CD14-positive monocyte (primary cell): ENCODE measurements at regions not wholly inside any gene's neighbourhood (a gene's known extent, or its start where the extent isn't known, plus 50 kb on each side); places are given as distances from the start of the nearest gene placed in this dataset.

Source experiments
- DNase-seq, 3 donors: peaks; one replicate each; pipeline ENCODE4 v3.0.0-alpha.2; 2011 to 2022
- H2AFZ ChIP-seq: 2 replicates; pipeline ENCODE4 v1.6.0; 2012; ENCODE audit warnings: mild to moderate bottlenecking, low read depth, low read length, inconsistent platforms; ENCODE audit not compliant: insufficient read depth, poor library complexity, severe bottlenecking
- H3K27ac ChIP-seq, 2 donors: 1 replicate in 1 of 2; 2 replicates in 1 of 2; pipeline ENCODE4 v1.5.1; 2012 to 2013; ENCODE audit warnings: low read length in 2 of 2, control low read depth in 1 of 2, inconsistent platforms in 1 of 2, low read depth in 1 of 2, mild to moderate bottlenecking in 1 of 2
- H3K27me3 ChIP-seq, 2 donors: one replicate each; pipeline versions ENCODE4 v1.6.0 to v1.6.1; 2011 to 2013; ENCODE audit warnings: low read length in 2 of 2; ENCODE audit not compliant: control insufficient read depth in 2 of 2, insufficient read depth in 2 of 2
- H3K36me3 ChIP-seq, 2 donors: replicated peaks in 1 of 2; 1 replicate in 1 of 2; 2 replicates in 1 of 2; pipeline versions ENCODE4 v1.5.1 to v1.6.1; 2012 to 2013; ENCODE audit warnings: low read length in 2 of 2, control low read depth in 1 of 2, inconsistent platforms in 1 of 2, mild to moderate bottlenecking in 1 of 2; ENCODE audit not compliant: insufficient read depth in 2 of 2, control insufficient read depth in 1 of 2
- H3K4me1 ChIP-seq, 2 donors: 1 replicate in 1 of 2; 2 replicates in 1 of 2; pipeline versions ENCODE4 v1.5.1 to v1.6.1; 2012 to 2013; ENCODE audit warnings: low read length in 2 of 2, control low read depth in 1 of 2, inconsistent platforms in 1 of 2, mild to moderate bottlenecking in 1 of 2, moderate library complexity in 1 of 2; ENCODE audit not compliant: insufficient read depth in 2 of 2, control insufficient read depth in 1 of 2
- H3K4me2 ChIP-seq: replicated peaks from 2 replicates; pipeline ENCODE3; 2012; ENCODE audit warnings: low read length, moderate library complexity, mild to moderate bottlenecking; ENCODE audit not compliant: poor library complexity, severe bottlenecking; ENCODE audit errors: extremely low read depth
- H3K4me3 ChIP-seq, 3 experiments: fragments of 200-600 bp in 1 of 3; sonication (generic) in 1 of 3; replicated peaks in 1 of 3; 1 replicate in 2 of 3; 2 replicates in 1 of 3; pipeline ENCODE4 v1.5.1; 2011 to 2013; ENCODE audit warnings: low read length in 3 of 3, mild to moderate bottlenecking in 3 of 3, control low read depth in 2 of 3, low read depth in 2 of 3, inconsistent platforms in 1 of 3, moderate library complexity in 1 of 3
- H3K79me2 ChIP-seq: 2 replicates; pipeline ENCODE4 v1.6.0; 2012; ENCODE audit warnings: mild to moderate bottlenecking, control low read depth, inconsistent platforms, low read length, moderate library complexity; ENCODE audit not compliant: insufficient read depth
- H3K9ac ChIP-seq: 2 replicates; pipeline ENCODE4 v1.6.0; 2017; ENCODE audit warnings: low read length, mild to moderate bottlenecking; ENCODE audit not compliant: insufficient read depth, poor library complexity, severe bottlenecking
- H3K9me3 ChIP-seq, 2 donors: replicated peaks in 1 of 2; 1 replicate in 1 of 2; 2 replicates in 1 of 2; pipeline versions ENCODE4 v1.5.1 to v1.6.1; 2012 to 2013; ENCODE audit warnings: low read length in 2 of 2, control low read depth in 1 of 2; ENCODE audit not compliant: control insufficient read depth in 1 of 2, insufficient read depth in 1 of 2
- H4K20me1 ChIP-seq: 2 replicates; pipeline ENCODE4 v1.6.0; 2012; ENCODE audit warnings: mild to moderate bottlenecking, low read length, control low read depth, moderate library complexity; ENCODE audit not compliant: insufficient read depth
- H3K27ac Mint-ChIP-seq, 7 donors: one replicate each; pipeline ENCODE4 v1.8.0; 2020; ENCODE audit warnings: mild to moderate bottlenecking in 7 of 7, mixed read lengths in 7 of 7, moderate library complexity in 6 of 7, inconsistent platforms in 2 of 7
- H3K27me3 Mint-ChIP-seq, 3 donors: one replicate each; pipeline ENCODE4 v1.8.0; 2021 to 2022; ENCODE audit warnings: low read depth in 3 of 3, mild to moderate bottlenecking in 3 of 3, mixed read lengths in 3 of 3, moderate library complexity in 3 of 3, inconsistent platforms in 1 of 3
- H3K36me3 Mint-ChIP-seq, 2 donors: one replicate each; pipeline ENCODE4 v1.8.0; 2020; ENCODE audit warnings: mixed read lengths in 2 of 2, inconsistent platforms in 1 of 2, mild to moderate bottlenecking in 1 of 2
- H3K4me1 Mint-ChIP-seq: one replicate; pipeline ENCODE4 v1.8.0; 2020; ENCODE audit warnings: mild to moderate bottlenecking, mixed read lengths
- H3K4me3 Mint-ChIP-seq, 2 donors: one replicate each; pipeline ENCODE4 v1.8.0; 2020; ENCODE audit warnings: mild to moderate bottlenecking in 2 of 2, mixed read lengths in 2 of 2, moderate library complexity in 1 of 2
- H3K9me3 Mint-ChIP-seq, 7 donors: one replicate each; pipeline ENCODE4 v1.8.0; 2020 to 2022; ENCODE audit warnings: mixed read lengths in 7 of 7, mild to moderate bottlenecking in 6 of 7, moderate library complexity in 6 of 7, inconsistent platforms in 2 of 7
- whole genome bisulfite sequencing: methylation state at CpG from one replicate; pipeline ENCODE4 v1.1.5; 2013; ENCODE audit warnings: missing lambda C conversion rate; ENCODE audit not compliant: insufficient coverage; 5-methylcytosine and 5-hydroxymethylcytosine counted together
- intact Hi-C, 2 donors: fragments of 100-400 bp; cut with micrococcal nuclease; formaldehyde crosslinking; loops; one replicate each; pipeline versions ENCODE4 v1.15.0 to v1.15.1; 2023
- TF ChIP-seq, protein P1 (sequence below): fragments of 200-600 bp; IDR thresholded peaks from one replicate; pipeline ENCODE4 v1.8.0; 2022; ENCODE audit warnings: antibody characterized with exemption, mild to moderate bottlenecking

DNA sequence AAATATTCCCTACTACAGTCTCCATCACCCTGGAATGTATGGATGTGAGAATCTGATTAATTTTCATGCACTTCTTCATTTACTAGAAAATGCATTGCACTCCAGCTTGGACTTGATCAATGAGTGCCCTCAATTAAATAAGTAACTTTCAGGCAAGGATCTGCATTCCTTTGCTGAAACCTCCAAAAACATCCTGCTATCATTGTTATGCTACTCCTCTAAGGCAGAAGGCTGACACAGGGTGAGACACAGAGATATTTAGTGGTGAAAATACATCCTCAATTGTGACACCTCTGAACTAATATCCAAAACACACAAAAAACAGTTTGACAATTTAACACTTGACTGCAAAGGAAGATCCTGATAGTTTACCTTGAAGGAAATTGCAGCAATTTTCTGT is 57.9 kb upstream of the CDH12 start:
- Mint-ChIP-seq H3K27me3 (no peaks in the 10 kb centered on the region), H3K9me3 (peaks cover 0 to 4% (median 0%) of the 10 kb centered on the region in 7 donors), H3K36me3 (no peaks in the 10 kb centered on the region), H3K4me1 (no peaks in the 10 kb centered on the region), H3K27ac (no peak overlapping the region), H3K4me3 (no peak overlapping the region)
- Histone ChIP-seq H3K79me2 (no peaks in the 10 kb centered on the region), H3K4me3 (no peak overlapping the region), H3K27ac (no peak overlapping the region), H4K20me1 (no peaks in the 10 kb centered on the region), H3K36me3 (no peaks in the 10 kb centered on the region), H2AFZ (no peak overlapping the region), H3K9ac (no peak overlapping the region), H3K27me3 (no peaks in the 10 kb centered on the region), H3K4me2 (no peak overlapping the region), H3K9me3 (no peaks in the 10 kb centered on the region), H3K4me1 (no peaks in the 10 kb centered on the region)
- intact Hi-C loops: no loop called here
- no peak for DNase-seq
- TF ChIP-seq, protein P1, sequence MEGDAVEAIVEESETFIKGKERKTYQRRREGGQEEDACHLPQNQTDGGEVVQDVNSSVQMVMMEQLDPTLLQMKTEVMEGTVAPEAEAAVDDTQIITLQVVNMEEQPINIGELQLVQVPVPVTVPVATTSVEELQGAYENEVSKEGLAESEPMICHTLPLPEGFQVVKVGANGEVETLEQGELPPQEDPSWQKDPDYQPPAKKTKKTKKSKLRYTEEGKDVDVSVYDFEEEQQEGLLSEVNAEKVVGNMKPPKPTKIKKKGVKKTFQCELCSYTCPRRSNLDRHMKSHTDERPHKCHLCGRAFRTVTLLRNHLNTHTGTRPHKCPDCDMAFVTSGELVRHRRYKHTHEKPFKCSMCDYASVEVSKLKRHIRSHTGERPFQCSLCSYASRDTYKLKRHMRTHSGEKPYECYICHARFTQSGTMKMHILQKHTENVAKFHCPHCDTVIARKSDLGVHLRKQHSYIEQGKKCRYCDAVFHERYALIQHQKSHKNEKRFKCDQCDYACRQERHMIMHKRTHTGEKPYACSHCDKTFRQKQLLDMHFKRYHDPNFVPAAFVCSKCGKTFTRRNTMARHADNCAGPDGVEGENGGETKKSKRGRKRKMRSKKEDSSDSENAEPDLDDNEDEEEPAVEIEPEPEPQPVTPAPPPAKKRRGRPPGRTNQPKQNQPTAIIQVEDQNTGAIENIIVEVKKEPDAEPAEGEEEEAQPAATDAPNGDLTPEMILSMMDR: no peak

DNA sequence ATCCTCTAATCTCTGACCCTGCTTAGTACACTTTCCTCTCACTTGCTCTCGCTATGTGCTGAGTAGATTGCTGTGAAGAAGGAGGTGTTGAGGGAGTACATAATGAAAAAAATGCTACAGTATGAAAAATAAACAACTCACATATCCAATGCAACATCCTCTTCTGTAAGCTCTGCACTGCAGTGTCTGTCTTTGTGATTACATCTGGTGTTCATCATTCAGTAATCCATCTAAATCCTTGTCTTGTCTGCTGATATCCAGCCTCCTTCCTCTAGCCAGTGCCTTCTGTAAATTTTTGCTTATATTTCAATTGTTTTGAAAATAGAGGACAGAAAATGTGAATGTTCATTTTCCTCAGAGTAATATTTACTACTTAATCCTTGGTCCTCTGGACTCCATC is 57.4 kb upstream of the CDH12 start:
- intact Hi-C loops: no loop called here
- no peaks in the 10 kb centered on the region for H3K36me3 ChIP-seq
- H3K9me3 ChIP-seq: no peaks in the 10 kb centered on the region
- no peak overlapping the region for H3K4me2 ChIP-seq
- Mint-ChIP-seq H3K27ac (no peak overlapping the region), H3K27me3 (no peaks in the 10 kb centered on the region), H3K4me3 (no peak overlapping the region), H3K9me3 (peaks cover 0 to 3% (median 0%) of the 10 kb centered on the region in 7 donors), H3K36me3 (no peaks in the 10 kb centered on the region), H3K4me1 (no peaks in the 10 kb centered on the region)
- no peak overlapping the region for H2AFZ ChIP-seq
- DNase-seq: no peak
- H3K27ac ChIP-seq: no peak overlapping the region
- H3K9ac ChIP-seq: no peak overlapping the region
- WGBS: no CpG with 5 or more reads among the region's 1 CpG
- no peaks in the 10 kb centered on the region for H3K4me1 ChIP-seq
- no peaks in the 10 kb centered on the region for H3K27me3 ChIP-seq
- TF ChIP-seq, protein P1: no peak
- no peak overlapping the region for H3K4me3 ChIP-seq
- no peaks in the 10 kb centered on the region for H4K20me1 ChIP-seq
- H3K79me2 ChIP-seq: no peaks in the 10 kb centered on the region
